OCI-LY3 (cell line): ENCODE measurements at regions not wholly inside any gene's neighbourhood (a gene's known extent, or its start where the extent isn't known, plus 50 kb on each side); places are given as distances from the start of the nearest gene placed in this dataset.

Experiments used
- H2AFZ ChIP-seq: fragments of 200-600, 300-600 bp; shearing (Covaris generic); 2 replicates; pipeline ENCODE4 v1.6.0; 2014; ENCODE audit warnings: antibody characterized with exemption, low read depth, low read length
- H3K27ac ChIP-seq: fragments of 200-600, 300-600 bp; sonication (generic); 2 replicates; pipeline ENCODE4 v1.5.1; 2014; ENCODE audit warnings: mild to moderate bottlenecking, low read length, moderate library complexity, mixed read lengths
- H3K27me3 ChIP-seq: fragments of 200-600, 300-600 bp; sonication (generic); 2 replicates; pipeline ENCODE4 v1.6.1; 2014; ENCODE audit warnings: low read depth, low read length, mixed read lengths
- H3K36me3 ChIP-seq: fragments of 200-600, 300-600 bp; sonication (generic); replicated peaks from 2 replicates; pipeline ENCODE3; 2014; ENCODE audit warnings: low read depth, low read length, mixed read lengths
- H3K4me1 ChIP-seq: fragments of 300-600, 200-600 bp; sonication (generic); 2 replicates; pipeline ENCODE4 v1.6.1; 2014; ENCODE audit warnings: low read length, mixed read lengths
- H3K4me2 ChIP-seq: fragments of 200-600, 300-600 bp; sonication (generic); 2 replicates; pipeline ENCODE4 v1.6.1; 2014; ENCODE audit warnings: low read length, mixed read lengths
- H3K4me3 ChIP-seq: fragments of 300-600, 200-600 bp; sonication (generic); 2 replicates; pipeline ENCODE4 v1.5.1; 2014; ENCODE audit warnings: antibody characterized with exemption, mild to moderate bottlenecking, low read length, moderate library complexity
- H3K79me2 ChIP-seq: fragments of 300-600, 200-600 bp; shearing (Covaris generic); 2 replicates; pipeline ENCODE4 v1.6.1; 2014; ENCODE audit warnings: mild to moderate bottlenecking, low read length, mixed read lengths
- H3K9ac ChIP-seq: fragments of 300-600, 200-600 bp; shearing (Covaris generic); 2 replicates; pipeline ENCODE4 v1.6.0; 2014; ENCODE audit warnings: mild to moderate bottlenecking, low read length, moderate library complexity
- H3K9me3 ChIP-seq: fragments of 200-600, 300-600 bp; shearing (Covaris generic); 2 replicates; pipeline ENCODE4 v1.6.1; 2014; ENCODE audit warnings: low read length, mixed read lengths; ENCODE audit not compliant: insufficient read depth
- H4K20me1 ChIP-seq: fragments of 200-600, 300-600 bp; sonication (generic); 2 replicates; pipeline ENCODE4 v1.6.1; 2016; ENCODE audit warnings: low read length, mixed read lengths; ENCODE audit not compliant: insufficient read depth
- EZH2phosphoT487 ChIP-seq: fragments of 200-600 bp; shearing (Covaris generic); IDR thresholded peaks from 2 replicates; pipeline ENCODE4 v1.6.1; 2018; ENCODE audit warnings: antibody characterized with exemption, mixed run types, low read depth
- TF ChIP-seq, protein P1 (sequence below): fragments of 200-600, 300-600 bp; sonication (generic); IDR thresholded peaks from 2 replicates; pipeline ENCODE4 v1.5.1; 2014; ENCODE audit warnings: antibody characterized with exemption, low read length, low read depth

DNA sequence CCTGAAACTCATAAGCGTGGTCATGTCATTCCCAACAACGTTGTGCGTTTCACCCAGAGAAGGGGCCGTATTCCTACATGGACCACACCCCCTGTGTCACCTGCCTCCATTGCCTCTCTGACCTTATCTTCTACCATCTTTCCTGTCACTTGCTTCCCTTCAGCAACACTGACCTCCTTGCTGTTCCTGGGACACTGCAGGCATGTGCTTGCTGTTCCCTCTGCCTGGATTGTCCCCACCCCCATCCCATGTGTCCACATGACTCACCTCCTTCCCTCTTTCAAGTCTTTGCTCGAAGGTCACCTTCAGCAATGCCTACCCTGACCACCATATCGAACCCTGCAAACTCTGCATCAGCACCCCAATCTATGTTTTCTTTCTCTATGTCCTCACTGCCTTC is 133.2 kb upstream of the ZNF618 start:
- Histone ChIP-seq H2AFZ (no peak overlapping the region), H3K27ac (no peak overlapping the region), H4K20me1 (no peaks in the 10 kb centered on the region), H3K4me1 (no peaks in the 10 kb centered on the region), H3K4me2 (no peak overlapping the region), H3K27me3 (peaks cover 16% of the 10 kb centered on the region; the same call in 1 of the 2 replicates), H3K79me2 (no peaks in the 10 kb centered on the region), H3K36me3 (no peaks in the 10 kb centered on the region), H3K9me3 (no peaks in the 10 kb centered on the region), H3K9ac (no peak overlapping the region), H3K4me3 (no peak overlapping the region)
- no peak for TF ChIP-seq EZH2phosphoT487
- TF ChIP-seq, protein P1, sequence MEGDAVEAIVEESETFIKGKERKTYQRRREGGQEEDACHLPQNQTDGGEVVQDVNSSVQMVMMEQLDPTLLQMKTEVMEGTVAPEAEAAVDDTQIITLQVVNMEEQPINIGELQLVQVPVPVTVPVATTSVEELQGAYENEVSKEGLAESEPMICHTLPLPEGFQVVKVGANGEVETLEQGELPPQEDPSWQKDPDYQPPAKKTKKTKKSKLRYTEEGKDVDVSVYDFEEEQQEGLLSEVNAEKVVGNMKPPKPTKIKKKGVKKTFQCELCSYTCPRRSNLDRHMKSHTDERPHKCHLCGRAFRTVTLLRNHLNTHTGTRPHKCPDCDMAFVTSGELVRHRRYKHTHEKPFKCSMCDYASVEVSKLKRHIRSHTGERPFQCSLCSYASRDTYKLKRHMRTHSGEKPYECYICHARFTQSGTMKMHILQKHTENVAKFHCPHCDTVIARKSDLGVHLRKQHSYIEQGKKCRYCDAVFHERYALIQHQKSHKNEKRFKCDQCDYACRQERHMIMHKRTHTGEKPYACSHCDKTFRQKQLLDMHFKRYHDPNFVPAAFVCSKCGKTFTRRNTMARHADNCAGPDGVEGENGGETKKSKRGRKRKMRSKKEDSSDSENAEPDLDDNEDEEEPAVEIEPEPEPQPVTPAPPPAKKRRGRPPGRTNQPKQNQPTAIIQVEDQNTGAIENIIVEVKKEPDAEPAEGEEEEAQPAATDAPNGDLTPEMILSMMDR: no peak

DNA sequence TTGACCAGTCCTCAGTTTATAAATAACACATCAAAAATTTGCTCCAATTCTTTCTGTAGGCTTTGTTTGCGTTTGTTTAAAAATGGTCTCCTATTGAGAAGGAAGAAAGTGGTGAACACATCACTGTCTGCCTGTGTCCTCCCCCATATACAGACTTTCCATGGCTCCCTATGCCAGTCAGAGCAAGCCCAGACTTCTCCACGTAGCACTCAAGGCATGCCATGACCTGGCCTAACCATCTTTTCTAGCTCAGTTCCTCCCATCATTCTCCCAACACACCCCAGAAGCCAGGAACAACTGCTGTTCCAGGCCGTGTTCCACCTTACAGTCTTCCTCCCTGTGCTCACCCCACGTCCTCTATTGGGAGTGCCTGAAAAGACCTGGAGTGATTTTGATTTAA is 129.6 kb upstream of the ZNF618 start:
- H3K79me2 ChIP-seq: no peaks in the 10 kb centered on the region
- no peaks in the 10 kb centered on the region for H4K20me1 ChIP-seq

DNA sequence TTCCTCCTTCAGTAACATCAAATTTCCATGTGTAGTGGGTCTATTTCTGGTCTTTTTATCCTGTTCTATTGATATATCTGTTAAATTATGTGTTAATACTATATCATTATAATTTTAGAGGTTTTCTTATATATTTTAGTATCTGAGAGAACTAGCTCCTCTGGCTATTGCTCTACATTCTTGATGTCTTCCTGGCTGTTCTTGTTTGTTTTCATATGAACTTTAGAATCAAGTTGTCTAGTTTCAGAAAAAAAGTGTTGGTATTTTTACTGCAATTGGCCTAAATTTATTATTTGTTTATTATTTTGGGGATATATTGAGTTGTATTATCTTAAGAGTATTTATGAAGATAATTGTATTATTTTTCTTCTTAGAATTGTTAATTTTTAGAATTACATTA is 128.0 kb upstream of the ZNF618 start:
- no peak overlapping the region for H3K4me2 ChIP-seq
- H3K27me3 ChIP-seq: peaks cover 3% of the 10 kb centered on the region; the same call in 1 of the 2 replicates
- H2AFZ ChIP-seq: no peak overlapping the region
- no peaks in the 10 kb centered on the region for H3K9me3 ChIP-seq
- TF ChIP-seq, protein P1: no peak
- TF ChIP-seq EZH2phosphoT487: no peak
- no peaks in the 10 kb centered on the region for H3K79me2 ChIP-seq
- no peaks in the 10 kb centered on the region for H4K20me1 ChIP-seq
- no peaks in the 10 kb centered on the region for H3K4me1 ChIP-seq
- no peak overlapping the region for H3K27ac ChIP-seq
- H3K9ac ChIP-seq: no peak overlapping the region
- H3K36me3 ChIP-seq: no peaks in the 10 kb centered on the region
- no peak overlapping the region for H3K4me3 ChIP-seq

More for the DNA sequence above, 129.6 kb upstream of the ZNF618 start:
- Histone ChIP-seq H3K27ac (no peak overlapping the region), H3K9me3 (no peaks in the 10 kb centered on the region), H3K9ac (no peak overlapping the region), H3K27me3 (peaks cover 12% of the 10 kb centered on the region; the same call in 1 of the 2 replicates), H3K36me3 (no peaks in the 10 kb centered on the region), H3K4me3 (no peak overlapping the region), H3K4me1 (no peaks in the 10 kb centered on the region), H2AFZ (no peak overlapping the region), H3K4me2 (no peak overlapping the region)
- TF ChIP-seq, protein P1: no peak
- TF ChIP-seq EZH2phosphoT487: no peak

DNA sequence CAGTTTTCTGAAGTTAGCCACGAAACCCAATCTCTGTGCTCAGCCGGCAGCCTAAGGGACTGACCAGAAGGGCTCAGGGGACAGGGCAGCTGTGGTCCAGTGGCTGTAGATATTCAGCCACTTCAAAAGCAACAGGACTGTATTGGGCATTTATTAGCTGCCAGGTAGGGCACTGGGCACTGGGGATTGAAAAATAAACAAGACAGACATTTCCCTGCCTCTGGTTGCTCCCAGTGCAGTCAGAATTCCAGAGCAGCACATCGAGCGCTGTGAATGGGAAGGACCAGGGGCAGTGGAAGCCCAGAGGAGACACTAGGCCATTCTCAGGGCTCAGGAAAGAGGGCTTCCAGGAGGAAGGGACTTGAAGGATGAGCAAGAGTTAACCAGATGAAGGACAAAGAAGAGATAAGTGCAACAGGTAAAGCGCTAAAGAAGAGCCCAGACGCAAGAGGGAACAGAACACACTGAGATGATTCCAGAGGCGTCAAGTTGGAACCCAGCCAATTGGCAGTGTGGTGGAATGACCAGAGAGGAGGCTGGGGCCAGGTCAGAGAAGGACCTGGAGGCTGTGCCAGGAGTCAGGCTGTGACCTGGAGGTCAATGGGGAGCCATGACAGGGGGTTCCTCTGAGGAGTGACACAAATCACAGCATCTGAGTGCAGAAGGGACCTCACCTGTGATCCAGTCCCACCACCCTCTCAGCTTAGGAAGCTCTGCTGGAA is 122.5 kb upstream of the ZNF618 start:
- Histone ChIP-seq H3K36me3 (no peaks in the 10 kb centered on the region), H3K4me3 (no peak overlapping the region), H3K27me3 (peaks cover 10% of the 10 kb centered on the region; the same call in 1 of the 2 replicates), H3K4me2 (no peak overlapping the region), H3K9ac (no peak overlapping the region), H2AFZ (no peak overlapping the region), H3K79me2 (no peaks in the 10 kb centered on the region), H3K27ac (no peak overlapping the region), H3K9me3 (no peaks in the 10 kb centered on the region), H4K20me1 (no peaks in the 10 kb centered on the region), H3K4me1 (peaks cover 10% of the 10 kb centered on the region)
- TF ChIP-seq EZH2phosphoT487: no peak
- TF ChIP-seq, protein P1: no peak
